HG02938 (cell line): ENCODE measurements at regions not wholly inside any gene's neighbourhood (a gene's known extent, or its start where the extent isn't known, plus 50 kb on each side); places are given as distances from the start of the nearest gene placed in this dataset.
"Not testable (repeated sequence)": the region's sequence is repeated elsewhere in the genome, so short reads cannot be mapped to it uniquely, and the experiment has no call there.

Experiments
- ATAC-seq: cut with Tn5 transposase; IDR thresholded peaks from one replicate; pipeline ENCODE4 v1.9.1; 2021; ENCODE audit warnings: mild to moderate bottlenecking, moderate library complexity; ENCODE audit not compliant: unreplicated experiment

DNA sequence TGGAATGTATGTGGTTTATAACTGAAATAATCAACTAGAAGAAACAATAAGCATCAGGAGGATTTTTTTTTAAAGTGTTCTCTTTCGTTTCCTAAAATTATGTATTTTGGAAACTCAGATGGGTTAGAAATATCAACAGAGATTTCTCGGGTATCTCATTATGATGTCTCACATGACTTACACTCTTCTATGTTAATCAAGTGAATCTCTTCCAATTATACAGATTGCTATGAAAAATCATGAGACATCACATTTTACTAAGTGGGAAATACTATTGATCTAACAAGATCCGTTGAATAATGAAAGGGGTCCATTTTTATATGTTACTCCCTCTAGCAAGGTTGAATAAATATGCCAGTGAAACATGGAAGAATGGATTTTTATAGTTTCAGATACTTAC, 54.7 kb upstream of the NRIP1 start:
- no peak for ATAC-seq

DNA sequence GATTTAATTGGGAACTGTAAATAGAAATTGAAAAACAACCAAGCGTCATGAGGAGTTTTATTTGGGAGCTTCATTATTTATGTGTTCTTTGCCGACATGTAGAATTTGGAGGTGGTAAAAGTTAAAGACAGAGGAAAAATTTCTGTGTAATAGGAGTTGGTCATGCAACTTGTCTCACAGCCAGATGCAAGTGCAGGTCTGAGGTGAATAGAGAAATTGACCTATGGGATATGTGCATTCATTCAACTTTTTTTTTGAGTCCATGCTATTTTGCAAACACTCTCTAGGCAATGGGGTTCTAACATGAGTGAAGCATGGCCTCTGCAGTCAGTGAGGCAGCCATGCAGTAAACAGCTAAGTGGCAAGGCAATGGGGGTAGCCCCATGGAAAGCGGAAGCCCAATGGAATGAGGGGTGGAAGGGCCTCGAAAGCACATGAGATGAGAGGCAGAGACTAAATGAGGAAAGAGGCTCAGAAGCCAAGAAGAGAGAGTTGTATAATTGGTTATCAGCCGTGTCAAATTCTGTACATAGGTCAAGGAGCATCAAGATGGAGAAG, 56.4 kb upstream of the NRIP1 start:
- ATAC-seq: no peak

DNA sequence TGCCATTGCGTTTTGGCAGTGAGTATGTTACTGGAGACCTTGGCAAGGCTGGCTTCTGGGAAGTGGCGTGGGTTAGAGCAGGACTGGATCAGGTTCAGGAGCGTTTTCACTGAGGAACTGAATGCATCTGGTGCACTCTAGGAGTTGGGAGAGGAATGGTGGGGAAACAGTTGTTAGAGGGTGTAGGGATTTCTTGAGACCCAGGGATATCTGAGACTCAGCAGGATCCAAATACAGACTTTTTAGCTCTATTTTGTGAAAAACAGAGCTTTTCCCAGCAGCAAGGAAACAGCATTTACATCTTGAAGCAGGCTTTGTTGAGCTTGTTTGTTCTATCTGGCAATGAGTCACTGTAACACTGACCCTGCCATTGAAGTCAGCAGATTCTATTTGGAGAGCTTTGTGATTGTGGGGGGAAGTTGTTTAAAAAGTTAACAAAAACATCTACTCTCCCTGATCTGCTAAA, 56.9 kb upstream of the NRIP1 start:
- ATAC-seq: no peak

DNA sequence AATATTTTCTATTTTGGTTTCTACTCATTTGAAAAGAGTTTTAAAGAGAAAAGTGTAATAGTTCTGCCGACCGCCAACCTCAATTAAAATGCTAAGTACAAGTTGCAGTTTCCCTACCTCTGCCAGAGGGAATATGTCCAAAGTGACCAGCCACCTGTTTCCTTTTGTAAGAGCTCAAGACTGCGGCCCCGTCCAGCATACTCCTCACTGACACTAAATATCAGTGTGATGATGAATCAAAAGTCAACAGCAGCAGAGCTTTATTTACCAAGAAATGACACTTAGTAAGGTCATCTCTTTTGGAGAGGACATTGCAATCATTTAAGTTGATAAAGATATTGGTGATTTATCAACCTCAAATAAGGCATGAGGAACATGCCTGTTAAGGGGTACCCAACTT, 57.4 kb upstream of the NRIP1 start:
- ATAC-seq: no peak

- no peak for ATAC-seq
Observed at GRCh38 chr21:15124731-15125130, 59.9 kb upstream of the NRIP1 start.

- no peak for ATAC-seq
Observed at GRCh38 chr21:15126948-15127347, 62.1 kb upstream of the NRIP1 start.

DNA sequence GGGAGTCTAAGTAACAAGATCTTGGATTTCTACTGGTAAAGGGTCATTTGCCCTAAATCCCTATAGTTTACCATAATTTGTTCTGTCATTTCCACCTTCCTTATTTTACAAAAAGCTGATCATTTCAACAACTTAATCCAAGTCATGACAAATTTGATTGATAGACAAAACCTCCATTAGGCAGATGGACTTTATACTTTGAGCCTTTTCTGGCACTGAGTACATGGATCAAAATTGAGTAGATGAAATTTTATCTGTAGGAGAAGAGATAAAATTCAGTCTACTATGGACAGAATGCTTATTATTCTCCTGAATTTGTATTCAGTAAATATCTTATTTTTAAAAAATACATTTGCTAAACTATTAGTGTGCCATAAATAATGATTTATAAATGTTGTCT, 62.6 kb upstream of the NRIP1 start:
- no peak for ATAC-seq

DNA sequence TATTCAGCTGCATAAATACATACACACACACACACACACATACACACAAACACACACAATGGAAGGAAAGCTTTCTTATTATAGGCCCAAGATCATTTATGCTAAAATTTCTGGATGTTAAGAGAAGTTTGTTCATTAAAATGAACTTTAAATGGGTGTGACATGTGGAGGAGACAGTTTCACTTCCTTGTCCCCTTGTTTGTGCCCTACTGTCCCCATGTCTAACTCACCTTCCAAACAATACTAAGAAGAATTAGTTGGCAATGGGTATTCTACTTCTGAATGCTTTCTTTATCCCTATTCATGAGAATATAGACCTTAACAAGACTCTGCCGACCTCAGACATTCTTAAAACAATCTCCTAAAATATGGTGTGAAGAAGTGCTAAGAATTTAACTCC, 63.5 kb upstream of the NRIP1 start:
- ATAC-seq: no peak

DNA sequence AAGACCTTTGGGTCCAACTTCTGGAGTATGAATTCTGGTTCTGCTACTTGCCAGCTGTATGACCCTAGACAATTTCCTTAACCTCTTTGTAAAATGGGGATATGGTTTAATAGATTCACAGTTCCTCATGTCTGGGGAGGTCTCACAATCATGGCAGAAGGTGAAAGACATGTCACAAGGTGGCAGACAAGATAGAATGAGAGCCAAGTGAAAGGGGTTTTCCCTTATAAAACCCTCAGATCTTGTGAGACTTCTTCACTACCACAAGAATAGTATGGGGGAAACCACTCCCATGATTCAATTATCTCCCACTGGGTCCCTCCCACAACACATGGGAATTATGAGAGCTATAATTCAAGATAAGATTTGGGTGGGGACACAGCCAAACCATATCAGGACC, 63.9 kb upstream of the NRIP1 start:
- not testable (repeated sequence) for ATAC-seq

- ATAC-seq: no peak
Observed at GRCh38 chr21:15130326-15130725, 65.5 kb upstream of the NRIP1 start.

DNA sequence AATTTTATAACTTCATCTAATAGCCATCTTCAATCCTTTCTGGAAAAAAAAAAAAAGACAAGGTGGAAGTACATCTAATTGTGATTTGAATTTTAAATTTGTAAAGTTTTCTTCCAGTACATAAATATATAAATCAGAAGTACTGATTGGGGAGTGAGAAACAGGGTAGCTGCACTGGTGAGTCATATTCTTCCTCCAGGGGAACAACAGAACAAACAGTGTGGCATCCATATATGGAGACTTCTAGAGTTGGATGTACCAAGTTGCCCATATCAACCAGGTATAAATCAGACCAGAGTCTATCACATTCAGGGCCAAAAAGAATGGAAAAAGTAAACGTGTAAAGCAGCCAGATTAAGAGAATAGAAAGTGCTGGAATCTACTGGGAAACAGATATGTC, 66.0 kb upstream of the NRIP1 start:
- no peak for ATAC-seq

- ATAC-seq: no peak
Observed at GRCh38 chr21:15132781-15133180, 68.0 kb upstream of the NRIP1 start.

DNA sequence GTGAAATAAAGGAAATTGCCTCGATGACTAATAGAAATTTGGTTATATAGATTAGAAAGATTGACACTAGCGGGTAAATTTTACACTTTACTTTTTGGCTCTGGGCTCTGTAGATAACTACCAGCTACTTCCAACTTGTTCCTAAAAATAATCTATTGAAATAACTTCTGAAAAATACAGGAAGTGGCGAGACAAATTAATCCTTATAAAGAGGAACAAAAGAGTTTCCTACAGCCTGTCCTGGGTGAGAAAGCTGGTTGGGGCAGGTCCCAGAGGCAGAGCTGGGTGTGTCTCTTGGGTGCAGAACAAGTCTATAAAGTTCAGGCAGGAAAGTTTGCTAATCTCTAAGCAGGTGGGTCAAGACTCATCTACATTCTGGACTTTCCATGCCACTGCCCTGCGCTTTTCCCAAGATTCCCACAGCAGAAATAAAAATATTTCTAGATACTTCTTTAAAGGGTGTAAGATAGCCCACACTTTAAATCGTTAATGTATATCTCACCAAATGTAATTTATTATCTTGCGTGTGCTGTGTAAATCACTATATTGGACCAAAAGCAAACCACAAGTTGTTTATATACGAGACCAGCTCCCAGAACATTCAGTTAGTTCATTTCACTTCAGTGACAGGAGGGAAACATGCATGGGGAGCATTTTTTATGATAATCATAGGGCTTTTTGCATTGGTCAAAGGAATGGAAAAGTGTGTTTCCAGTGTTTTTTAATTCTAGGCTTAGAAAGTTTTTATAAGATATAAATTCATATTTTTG, 70.1 kb upstream of the NRIP1 start:
- ATAC-seq: no peak

DNA sequence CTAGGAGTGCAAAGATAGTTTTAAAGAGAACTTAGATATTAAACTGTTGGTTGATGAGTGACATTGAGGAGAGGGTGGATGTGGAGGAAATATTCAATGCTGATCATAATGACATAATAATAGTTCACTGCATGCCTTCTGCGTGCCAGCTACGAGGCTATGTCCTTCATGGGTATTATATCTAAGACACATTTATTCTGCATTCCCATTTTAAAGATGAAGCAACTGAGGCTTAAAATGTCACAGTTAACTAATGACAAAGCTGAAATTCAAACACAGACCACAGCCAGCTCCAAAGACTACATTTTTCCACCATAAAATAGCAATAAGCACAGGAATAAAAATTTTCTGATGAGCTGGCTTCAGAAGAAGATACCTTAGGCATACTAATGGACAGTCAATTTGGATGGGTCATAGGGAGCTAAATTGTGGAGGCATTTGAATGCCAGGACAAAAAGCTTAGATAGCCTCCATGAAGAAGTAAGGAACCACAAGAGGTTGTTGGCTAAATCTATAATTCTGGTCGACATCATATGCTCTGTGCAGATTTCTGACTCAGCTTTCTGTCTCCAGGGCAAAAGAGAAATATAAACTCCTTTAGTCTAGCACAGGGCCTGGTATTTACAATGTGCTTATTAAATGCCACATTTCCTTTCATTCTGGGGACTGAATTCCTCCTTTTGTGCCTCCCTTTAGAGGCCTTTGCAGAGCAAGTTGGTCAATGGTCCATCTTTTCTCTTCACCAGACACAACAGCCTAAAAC, 71.2 kb upstream of the NRIP1 start:
- no peak for ATAC-seq

DNA sequence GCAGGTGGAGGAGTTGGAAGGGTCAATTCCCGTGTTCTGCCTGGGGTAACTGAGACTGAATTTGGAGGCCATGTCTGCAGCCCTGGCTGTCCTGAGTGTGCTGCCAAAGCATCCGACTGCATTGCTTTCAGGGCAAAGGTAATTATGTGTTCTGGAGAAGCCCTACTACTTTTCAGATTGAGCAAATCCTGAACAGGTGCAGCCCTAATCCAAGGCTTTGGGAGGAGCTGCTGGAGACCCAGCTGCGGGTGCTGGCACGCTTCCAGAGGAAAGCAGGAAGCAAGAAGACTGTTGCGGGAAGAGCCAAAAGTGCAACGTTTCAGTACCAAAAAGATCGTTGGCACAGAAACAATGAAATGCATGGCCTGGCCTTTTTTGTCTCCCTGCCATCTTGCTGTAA, 73.7 kb upstream of the NRIP1 start:
- no peak for ATAC-seq

DNA sequence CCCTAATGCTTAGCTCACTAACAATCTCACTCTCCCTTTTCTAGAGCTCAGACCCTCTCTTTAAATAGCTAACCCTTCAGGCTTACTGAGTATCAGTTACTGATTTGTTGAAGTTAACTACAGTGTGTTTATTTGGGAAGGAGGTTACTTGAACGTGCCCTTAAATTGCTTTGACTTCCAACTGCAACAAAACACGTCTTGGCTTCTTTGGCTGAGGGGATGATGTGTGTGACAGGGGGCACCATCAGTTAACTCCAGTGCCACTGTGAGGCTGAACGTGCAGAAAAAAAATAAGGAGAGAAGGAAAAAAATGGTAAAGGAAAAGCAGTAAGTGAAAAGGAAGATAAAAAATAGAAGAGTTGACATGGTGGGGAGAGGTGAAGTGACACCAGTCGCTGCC, 75.1 kb upstream of the NRIP1 start:
- ATAC-seq: no peak

DNA sequence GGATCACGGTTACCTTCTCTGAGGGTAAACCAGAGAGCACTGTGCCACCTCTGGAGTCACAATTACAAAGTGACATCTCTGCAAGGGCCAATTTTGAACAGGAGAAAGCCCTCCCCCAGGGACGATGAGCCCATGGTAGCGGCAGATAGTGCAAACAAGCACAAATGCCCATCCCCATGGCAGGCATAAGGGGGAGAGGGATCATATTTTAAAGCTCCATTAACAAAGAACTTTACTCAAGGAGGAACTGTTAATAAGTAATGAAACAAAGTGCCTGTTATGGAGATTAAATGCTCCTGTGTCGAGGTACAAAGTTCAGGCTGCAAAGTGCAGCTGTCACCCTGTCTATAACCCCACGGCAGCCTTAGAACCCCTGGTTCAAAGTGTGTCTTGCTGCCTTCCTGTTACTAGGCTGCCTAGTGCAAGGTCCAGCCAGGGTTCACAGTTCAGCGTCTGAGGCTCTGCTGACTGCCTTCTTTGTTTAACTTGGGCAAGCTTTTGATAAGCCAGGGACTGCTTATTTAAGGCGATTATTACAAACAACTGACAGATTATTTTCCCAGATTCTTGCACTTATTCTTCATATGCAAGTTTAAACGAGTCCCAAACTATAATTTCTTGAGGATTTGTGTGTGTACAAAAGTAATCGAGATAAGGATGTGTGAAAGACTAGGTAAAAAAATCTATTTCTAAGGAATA, 75.7 kb upstream of the NRIP1 start:
- ATAC-seq: no peak

DNA sequence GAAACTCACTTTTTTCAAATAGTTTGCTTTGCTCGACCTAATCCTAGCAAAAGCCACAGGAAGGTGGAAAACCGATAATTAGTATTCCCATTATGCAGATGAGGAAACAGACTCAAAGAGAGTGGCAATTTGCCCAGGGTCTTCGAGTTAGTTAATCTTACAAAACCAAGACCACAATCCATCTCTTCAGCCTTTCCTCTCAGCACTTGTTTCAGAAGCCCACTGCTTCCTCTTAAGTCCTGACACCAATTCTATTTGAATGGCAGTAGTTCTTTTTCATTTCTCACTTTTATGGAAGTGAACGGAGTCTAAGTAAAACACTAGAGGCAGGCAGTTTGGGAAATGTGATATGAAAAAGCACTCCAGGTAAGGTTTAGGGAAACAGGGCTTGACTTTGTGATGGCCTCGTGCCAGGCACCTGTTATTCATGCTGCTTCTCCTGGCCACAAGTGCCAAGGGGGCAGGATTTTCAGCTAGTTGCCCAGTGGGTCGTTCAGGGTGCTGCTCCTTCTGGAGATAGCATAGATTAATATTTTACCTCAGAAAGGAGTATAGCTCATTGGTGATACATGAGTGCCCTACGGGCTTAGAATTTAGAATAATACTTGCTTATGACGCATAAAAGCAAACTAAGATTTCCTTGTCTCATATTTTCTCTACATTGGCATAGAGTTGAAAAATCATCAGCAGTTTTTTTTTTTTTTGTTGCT, 76.6 kb upstream of the NRIP1 start:
- no peak for ATAC-seq

DNA sequence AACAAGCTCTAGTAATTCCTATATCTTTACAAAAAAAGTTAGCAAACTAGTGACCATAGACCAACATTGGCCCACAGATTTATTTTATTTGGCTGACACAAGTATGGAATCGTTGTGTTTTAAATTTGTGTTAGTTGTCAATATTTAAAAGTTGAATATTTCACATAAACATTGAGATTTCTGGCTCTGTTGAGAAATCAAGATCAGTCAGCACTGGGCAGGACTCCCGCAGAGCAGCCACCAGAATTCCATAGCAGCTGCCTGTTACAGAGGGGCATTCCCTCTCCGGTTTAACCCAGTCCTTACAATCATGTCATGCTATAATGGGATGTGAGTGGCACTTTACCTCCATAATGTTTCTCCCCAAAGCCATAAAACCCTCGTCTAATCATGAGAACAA, 79.2 kb upstream of the NRIP1 start:
- no peak for ATAC-seq

- no peak for ATAC-seq
Observed at GRCh38 chr21:15148437-15148836, 83.6 kb upstream of the NRIP1 start.
